Gastrocnemius medialis (tissue), 4 donors: ENCODE measurements at regions not wholly inside any gene's neighbourhood (a gene's known extent, or its start where the extent isn't known, plus 50 kb on each side); places are given as distances from the start of the nearest gene placed in this dataset.
"Not testable (repeated sequence)": the region's sequence is repeated elsewhere in the genome, so short reads cannot be mapped to it uniquely, and the experiment has no call there.

Experiments
- ATAC-seq, 2 donors: fragments of 150-250 bp; one replicate each; pipeline ENCODE4 v1.9.1; 2016
- DNase-seq, 2 donors: peaks; one replicate each; pipeline ENCODE4 v3.0.0-alpha.2; 2019
- H3K27ac ChIP-seq, 4 donors: fragments of 200-600 bp; sonication (generic); 1 replicate in 1 of 4; 2 replicates in 3 of 4; pipeline ENCODE4 v1.5.1; 2016 to 2018; ENCODE audit warnings: mild to moderate bottlenecking in 2 of 4, moderate library complexity in 1 of 4
- H3K27me3 ChIP-seq, 3 donors: fragments of 200-600 bp; sonication (generic) in 2 of 3; 1 replicate in 1 of 3; 2 replicates in 2 of 3; pipeline versions ENCODE4 v1.5.1 to v1.6.0; 2016 to 2019; ENCODE audit warnings: mild to moderate bottlenecking in 1 of 3, moderate library complexity in 1 of 3
- H3K36me3 ChIP-seq, 2 donors: fragments of 200-600 bp; sonication (generic) in 1 of 2; one replicate each; pipeline ENCODE4 v1.5.1; 2017 to 2018
- H3K4me1 ChIP-seq, 2 donors: fragments of 200-600 bp; sonication (generic) in 1 of 2; one replicate each; pipeline ENCODE4 v1.5.1; 2016 to 2017; ENCODE audit warnings: mild to moderate bottlenecking in 2 of 2
- H3K4me3 ChIP-seq, 4 donors: fragments of 200-600 bp; sonication (generic) in 3 of 4; 1 replicate in 1 of 4; 2 replicates in 3 of 4; pipeline ENCODE4 v1.5.1; 2016 to 2019; ENCODE audit warnings: mild to moderate bottlenecking in 2 of 4
- H3K9me3 ChIP-seq, 3 donors: fragments of 200-600 bp; sonication (generic) in 2 of 3; 1 replicate in 1 of 3; 2 replicates in 2 of 3; pipeline ENCODE4 v1.5.1; 2016 to 2019
- CTCF ChIP-seq, 5 experiments: fragments of 450-650 bp in 3 of 5; fragments of 200-600 bp in 2 of 5; sonication (generic) in 2 of 5; IDR thresholded peaks in 4 of 5; conservative IDR thresholded peaks in 1 of 5; 1 replicate in 4 of 5; 2 replicates in 1 of 5; pipeline ENCODE4 v1.5.1; 2016 to 2019; ENCODE audit warnings: antibody characterized with exemption in 5 of 5, mild to moderate bottlenecking in 3 of 5, moderate library complexity in 3 of 5
- POLR2A ChIP-seq, 2 donors: fragments of 450-650 bp; IDR thresholded peaks; one replicate each; pipeline ENCODE4 v1.6.1; 2017; ENCODE audit warnings: antibody characterized with exemption in 2 of 2, mild to moderate bottlenecking in 2 of 2, moderate library complexity in 2 of 2
- in situ Hi-C, 4 donors: fragments of 200-750 bp; cut with MboI; loops; one replicate each; pipeline versions ENCODE4 v1.15.0 to v1.8.0; 2017; ENCODE audit warnings: low sequenced_read_pairs in 4 of 4
- intact Hi-C: fragments of 100-400 bp; cut with DNase I; formaldehyde crosslinking; loops from one replicate; pipeline ENCODE4 v1.15.1; 2023; ENCODE audit warnings: low total_unique reads

GRCh38 chr2:239548965-239549595 is 148.3 kb upstream of the HDAC4 start:
- ATAC-seq (no peak), DNase-seq (no peak)
- Histone ChIP-seq H3K36me3 (no peaks in the 10 kb centered on the region), H3K4me3 (no peak overlapping the region), H3K9me3 (no peaks in the 10 kb centered on the region), H3K27me3 (no peaks in the 10 kb centered on the region), H3K4me1 (no peaks in the 10 kb centered on the region), H3K27ac (no peak overlapping the region)
- intact Hi-C loops (no loop called here), in situ Hi-C loops (no loop called here)
- TF ChIP-seq CTCF (IDR thresholded peaks at IDR 0.05 in 4 of 5, conservative IDR thresholded peaks at IDR 0.05 in 1 of 5) (no peak), POLR2A (IDR thresholded peaks at IDR 0.05) (no peak)

- no peak for TF ChIP-seq POLR2A (IDR thresholded peaks at IDR 0.05)
- no peak for TF ChIP-seq CTCF (IDR thresholded peaks at IDR 0.05 in 4 of 5, conservative IDR thresholded peaks at IDR 0.05 in 1 of 5)
- ATAC-seq (no peak), DNase-seq (no peak)
- Histone ChIP-seq H3K27me3 (no peaks in the 10 kb centered on the region), H3K36me3 (no peaks in the 10 kb centered on the region), H3K9me3 (no peaks in the 10 kb centered on the region), H3K27ac (no peak overlapping the region), H3K4me3 (no peak overlapping the region), H3K4me1 (no peaks in the 10 kb centered on the region)
- in situ Hi-C loops (no loop called here), intact Hi-C loops (no loop called here)
These were observed 147.6 kb upstream of the HDAC4 start for GRCh38 chr2:239548451-239548871.

DNA sequence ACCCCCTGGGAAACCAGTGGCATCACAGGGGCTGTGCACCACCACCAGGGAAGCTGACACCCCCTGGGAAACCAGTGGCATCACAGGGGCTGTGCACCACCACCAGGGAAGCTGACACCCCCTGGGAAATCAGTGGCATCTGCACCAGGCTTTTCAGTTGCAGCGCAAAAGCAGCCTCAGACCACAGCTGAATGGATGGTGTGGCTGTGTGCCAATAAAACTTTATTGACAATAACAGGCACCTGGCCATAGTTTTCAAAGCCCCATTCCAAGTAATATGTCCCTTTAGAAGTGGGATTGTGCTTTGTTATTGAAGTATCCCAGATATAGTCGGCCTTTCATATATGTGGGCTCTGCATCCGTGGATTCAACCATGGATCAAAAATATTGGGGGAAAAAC is 146.3 kb upstream of the HDAC4 start:
- H3K9me3 ChIP-seq, H3K27ac ChIP-seq, H3K4me1 ChIP-seq, H3K36me3 ChIP-seq, DNase-seq, intact Hi-C loops, ATAC-seq, H3K4me3 ChIP-seq, H3K27me3 ChIP-seq, in situ Hi-C loops: not testable (repeated sequence)

GRCh38 chr2:239546541-239546940 is 145.7 kb upstream of the HDAC4 start:
- Histone ChIP-seq H3K27ac (no peak overlapping the region), H3K4me1 (no peaks in the 10 kb centered on the region), H3K9me3 (no peaks in the 10 kb centered on the region), H3K4me3 (no peak overlapping the region), H3K36me3 (no peaks in the 10 kb centered on the region), H3K27me3 (no peaks in the 10 kb centered on the region)
- no peak for DNase-seq
- intact Hi-C loops, result no loop called here
- in situ Hi-C loops, result no loop called here
- no peak for TF ChIP-seq CTCF (IDR thresholded peaks at IDR 0.05 in 4 of 5, conservative IDR thresholded peaks at IDR 0.05 in 1 of 5)
- TF ChIP-seq POLR2A (IDR thresholded peaks at IDR 0.05), result no peak
- no peak for ATAC-seq

GRCh38 chr2:239545741-239546392 is 145.0 kb upstream of the HDAC4 start:
- Histone ChIP-seq H3K27ac (no peak overlapping the region), H3K4me3 (no peak overlapping the region), H3K36me3 (no peaks in the 10 kb centered on the region), H3K27me3 (no peaks in the 10 kb centered on the region), H3K9me3 (no peaks in the 10 kb centered on the region), H3K4me1 (peaks cover under 1% of the 10 kb centered on the region in 2 donors)
- no peak for ATAC-seq
- in situ Hi-C loops (no loop called here), intact Hi-C loops (no loop called here)
- DNase-seq, result peak in 1 of 2 donors; percentile 8
- TF ChIP-seq POLR2A (IDR thresholded peaks at IDR 0.05) (no peak), CTCF (IDR thresholded peaks at IDR 0.05 in 4 of 5, conservative IDR thresholded peaks at IDR 0.05 in 1 of 5) (no peak)
